ENCODE measurements at regions not wholly inside any gene's neighbourhood (a gene's known extent, or its start where the extent isn't known, plus 50 kb on each side); places are given as distances from the start of the nearest gene placed in this dataset.
A peak's percentile ranks its signal among the peaks of the same experiment; 100 is the strongest.

DNA sequence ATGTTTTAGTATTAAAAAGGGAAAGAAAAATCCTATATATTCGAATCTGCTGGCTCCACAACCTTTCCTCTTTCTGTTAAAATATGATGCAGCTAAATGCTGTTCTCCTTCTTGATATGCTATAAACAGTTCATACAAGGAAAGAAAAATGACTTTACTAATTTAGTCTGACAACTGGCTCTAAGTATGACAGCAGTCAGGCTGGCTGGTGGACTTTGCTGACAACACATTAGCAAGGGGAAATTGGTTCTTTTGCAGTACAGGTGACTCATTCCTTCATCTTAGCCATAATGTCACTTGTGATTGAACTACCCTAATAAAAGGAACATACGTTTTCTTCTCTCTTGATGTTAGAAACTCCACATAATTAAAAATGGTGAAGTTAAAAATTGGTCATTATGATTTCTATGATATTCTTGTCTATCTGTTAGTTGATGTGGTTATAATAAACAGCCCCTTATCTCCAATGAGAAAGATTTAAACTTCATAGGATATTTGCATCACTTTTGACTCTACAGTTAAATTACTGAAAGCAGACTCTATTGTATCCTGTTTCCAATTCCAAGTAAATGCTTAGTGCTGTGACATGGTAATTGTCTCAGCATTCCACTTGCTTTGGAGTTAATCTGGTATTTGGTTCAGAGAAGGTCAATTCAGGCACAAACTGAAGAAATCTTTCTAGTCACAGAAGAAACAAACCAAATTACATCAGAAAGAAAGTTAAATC, 315.3 kb upstream of the GULP1 start:
- H3K36me3 ChIP-seq = no peaks in the 10 kb centered on the region
- intact Hi-C loops (cut with DNase I) = no loop called here
- H3K27ac ChIP-seq = no peak overlapping the region
- H3K27me3 ChIP-seq = no peaks in the 10 kb centered on the region
- TF ChIP-seq, protein P1, sequence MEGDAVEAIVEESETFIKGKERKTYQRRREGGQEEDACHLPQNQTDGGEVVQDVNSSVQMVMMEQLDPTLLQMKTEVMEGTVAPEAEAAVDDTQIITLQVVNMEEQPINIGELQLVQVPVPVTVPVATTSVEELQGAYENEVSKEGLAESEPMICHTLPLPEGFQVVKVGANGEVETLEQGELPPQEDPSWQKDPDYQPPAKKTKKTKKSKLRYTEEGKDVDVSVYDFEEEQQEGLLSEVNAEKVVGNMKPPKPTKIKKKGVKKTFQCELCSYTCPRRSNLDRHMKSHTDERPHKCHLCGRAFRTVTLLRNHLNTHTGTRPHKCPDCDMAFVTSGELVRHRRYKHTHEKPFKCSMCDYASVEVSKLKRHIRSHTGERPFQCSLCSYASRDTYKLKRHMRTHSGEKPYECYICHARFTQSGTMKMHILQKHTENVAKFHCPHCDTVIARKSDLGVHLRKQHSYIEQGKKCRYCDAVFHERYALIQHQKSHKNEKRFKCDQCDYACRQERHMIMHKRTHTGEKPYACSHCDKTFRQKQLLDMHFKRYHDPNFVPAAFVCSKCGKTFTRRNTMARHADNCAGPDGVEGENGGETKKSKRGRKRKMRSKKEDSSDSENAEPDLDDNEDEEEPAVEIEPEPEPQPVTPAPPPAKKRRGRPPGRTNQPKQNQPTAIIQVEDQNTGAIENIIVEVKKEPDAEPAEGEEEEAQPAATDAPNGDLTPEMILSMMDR (IDR thresholded peaks at IDR 0.05) = no peak
- H3K4me3 ChIP-seq = no peak overlapping the region
- H3K4me1 ChIP-seq = no peaks in the 10 kb centered on the region
- no peak for DNase-seq
- ATAC-seq = no peak
- H3K9me3 ChIP-seq = no peaks in the 10 kb centered on the region

DNA sequence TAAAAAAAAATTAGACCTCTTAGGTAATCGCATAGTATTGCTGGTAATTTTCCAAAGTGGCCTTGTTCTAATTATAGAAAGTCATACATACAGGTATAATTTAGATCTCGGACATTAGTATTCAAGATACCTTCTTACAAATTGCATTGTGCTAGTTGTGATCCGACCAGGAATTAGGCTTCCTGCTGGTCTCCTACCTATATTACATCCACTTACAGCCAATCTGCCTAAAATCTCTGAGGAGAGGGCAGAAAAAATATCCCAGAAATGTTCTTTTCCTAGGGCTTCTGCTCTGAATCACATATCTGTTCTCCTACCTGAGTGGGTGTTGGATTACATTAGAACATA, 314.7 kb upstream of the GULP1 start:
- TF ChIP-seq, protein P1 (IDR thresholded peaks at IDR 0.05) = no peak
- H3K4me1 ChIP-seq = no peaks in the 10 kb centered on the region
- intact Hi-C loops (cut with DNase I) = no loop called here

DNA sequence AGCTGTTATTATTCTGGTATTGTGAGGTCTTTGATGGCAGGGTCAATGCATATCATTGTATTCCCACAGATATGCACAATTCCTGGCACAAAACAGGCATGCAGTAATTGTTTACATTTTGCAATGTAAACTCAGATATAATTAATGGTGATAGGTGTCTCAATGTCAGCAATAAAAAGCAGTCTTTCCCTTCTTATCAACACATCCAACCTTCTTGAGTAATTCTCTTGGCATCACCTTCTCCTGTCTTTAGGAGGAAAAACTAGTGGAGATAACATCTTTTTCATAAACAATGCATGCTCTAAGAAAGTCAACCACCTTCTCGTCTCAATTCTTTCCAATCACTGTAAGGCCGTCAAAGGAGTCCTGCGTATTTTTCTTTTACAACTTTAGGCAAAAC, 313.3 kb upstream of the GULP1 start:
- H3K4me3 ChIP-seq = no peak overlapping the region
- DNase-seq = no peak
- intact Hi-C loops (cut with DNase I) = no loop called here

More for the DNA sequence above, 314.7 kb upstream of the GULP1 start:
- H3K9me3 ChIP-seq = no peaks in the 10 kb centered on the region
- H3K36me3 ChIP-seq = no peaks in the 10 kb centered on the region
- DNase-seq (no peak), ATAC-seq (no peak)
- no peaks in the 10 kb centered on the region for H3K27me3 ChIP-seq
- no peak overlapping the region for H3K4me3 ChIP-seq
- no peak overlapping the region for H3K27ac ChIP-seq

DNA sequence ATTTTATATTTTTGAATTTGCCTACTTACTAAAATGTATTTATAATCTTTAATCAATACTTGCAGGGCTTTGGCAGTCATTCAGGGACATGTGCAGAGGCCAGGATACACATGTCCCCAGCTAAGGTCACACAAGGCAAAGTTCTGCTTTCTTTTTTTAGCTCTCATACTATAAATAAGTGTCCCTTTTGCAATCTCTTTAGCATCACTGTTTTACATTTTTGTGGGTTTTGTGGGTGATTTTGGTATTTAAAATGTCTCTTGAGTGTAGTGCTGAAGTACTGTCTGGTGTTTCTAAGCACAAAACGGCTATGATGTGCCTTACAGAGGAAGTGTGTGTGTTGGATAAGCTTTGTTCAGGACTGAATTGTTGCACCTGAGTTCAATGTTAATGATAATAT, 309.0 kb upstream of the GULP1 start:
- Histone ChIP-seq H3K9me3 (no peaks in the 10 kb centered on the region), H3K36me3 (no peaks in the 10 kb centered on the region), H3K27ac (no peak overlapping the region), H3K4me1 (peaks cover 12% of the 10 kb centered on the region), H3K4me3 (no peak overlapping the region), H3K27me3 (no peaks in the 10 kb centered on the region)
- intact Hi-C loops (cut with DNase I) = no loop called here
- ATAC-seq = peak; percentile 75
- TF ChIP-seq, protein P1 (IDR thresholded peaks at IDR 0.05) = no peak
- no peak for DNase-seq

More for the DNA sequence above, 313.3 kb upstream of the GULP1 start:
- Histone ChIP-seq H3K9me3 (no peaks in the 10 kb centered on the region), H3K27me3 (no peaks in the 10 kb centered on the region), H3K36me3 (no peaks in the 10 kb centered on the region), H3K4me1 (peaks cover 10% of the 10 kb centered on the region), H3K27ac (no peak overlapping the region)
- ATAC-seq = no peak
- TF ChIP-seq, protein P1 (IDR thresholded peaks at IDR 0.05) = no peak

DNA sequence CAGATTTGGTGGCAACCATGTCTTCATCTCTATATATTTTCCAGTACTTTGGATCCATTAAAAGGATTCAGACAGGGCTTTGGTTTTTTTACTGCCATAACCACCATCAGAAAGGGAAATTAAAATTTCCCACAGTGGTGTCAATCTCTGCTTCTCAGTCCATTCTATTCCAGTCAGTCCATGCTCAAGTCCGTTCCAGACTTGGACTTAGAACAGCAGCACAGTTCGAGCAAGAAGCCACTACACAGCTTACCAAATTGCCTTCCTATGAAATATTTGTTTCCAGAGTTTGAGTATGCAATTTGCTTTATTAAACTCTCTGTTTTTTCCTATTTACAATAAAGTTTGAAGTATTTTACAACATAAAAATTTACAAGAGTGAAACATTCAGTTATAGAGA, 306.5 kb upstream of the GULP1 start:
- DNase-seq = no peak
- intact Hi-C loops (cut with DNase I) = no loop called here
- TF ChIP-seq, protein P1 (IDR thresholded peaks at IDR 0.05) = no peak
- Histone ChIP-seq H3K36me3 (no peaks in the 10 kb centered on the region), H3K27ac (no peak overlapping the region), H3K4me3 (no peak overlapping the region), H3K27me3 (no peaks in the 10 kb centered on the region), H3K9me3 (no peaks in the 10 kb centered on the region), H3K4me1 (peaks cover 12% of the 10 kb centered on the region)
- no peak for ATAC-seq

DNA sequence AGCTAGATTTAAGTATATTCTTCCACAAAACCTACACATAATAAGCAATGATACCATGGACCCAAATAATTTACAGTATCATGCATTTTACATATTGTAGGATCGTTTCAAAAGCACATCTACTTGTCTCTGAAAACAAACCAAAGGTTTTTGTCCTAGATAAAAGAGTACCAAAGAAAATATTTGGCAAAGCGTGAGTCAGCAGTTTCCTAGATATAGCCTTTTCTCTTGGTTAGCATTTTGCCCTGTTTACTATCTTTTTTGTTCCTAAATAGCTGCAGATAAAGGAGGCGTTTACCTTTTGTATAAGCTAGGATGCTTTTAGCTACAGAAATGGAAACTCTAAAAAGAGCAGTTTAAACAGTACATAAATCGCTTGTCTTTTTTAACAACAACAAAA, 305.8 kb upstream of the GULP1 start:
- Histone ChIP-seq H3K27me3 (no peaks in the 10 kb centered on the region), H3K27ac (no peak overlapping the region), H3K4me1 (peaks cover 12% of the 10 kb centered on the region), H3K36me3 (no peaks in the 10 kb centered on the region), H3K9me3 (no peaks in the 10 kb centered on the region), H3K4me3 (no peak overlapping the region)
- TF ChIP-seq, protein P1 (IDR thresholded peaks at IDR 0.05) = no peak
- DNase-seq (no peak), ATAC-seq (no peak)
- intact Hi-C loops (cut with DNase I) = no loop called here
